HepG2 (cell line): ENCODE measurements at regions not wholly inside any gene's neighbourhood (a gene's known extent, or its start where the extent isn't known, plus 50 kb on each side); places are given as distances from the start of the nearest gene placed in this dataset.

Experiments used
- ATAC-seq: fragments of 200-7000 bp; cut with Tn5 transposase; 3 replicates; pipeline ENCODE4 v1.9.1; 2020; ENCODE audit warnings: mild to moderate bottlenecking, moderate library complexity
- BruUV-seq: library from RNA; stranded (reverse); fragments of 400-500 nt; replicated peaks from 2 replicates; lab custom pipeline; 2021; lab: Mats Ljungman, UMichigan
- CTCF ChIA-PET: fragments of 300-600 bp; formaldehyde crosslinking; extraction: SDS; loops from one replicate; lab custom pipeline; 2021; ENCODE audit warnings: low total read pairs, inconsistent platforms, low intra/inter-chr PET ratio; lab: Yijun Ruan, JAX
- POLR2A ChIA-PET: fragments of 350-600 bp; sonication (Branson Sonifier 250); formaldehyde crosslinking; loops from one replicate; lab custom pipeline; 2020; ENCODE audit warnings: antibody characterized with exemption, inconsistent platforms; lab: Yijun Ruan, JAX
- DNase-seq: peaks from one replicate; pipeline ENCODE4 v3.0.0-alpha.2; 2015; ENCODE audit warnings: low spot score
- FAIRE-seq: peaks from 3 replicates; lab custom pipeline; 2011; peaks lifted over from hg19 to GRCh38; lab: Jason Lieb, UNC
- H2AFZ ChIP-seq: one replicate; pipeline ENCODE4 v1.6.1; 2011; ENCODE audit warnings: low read length, inconsistent platforms
- H3K27ac ChIP-seq: fragments of 300-600 bp; 3 replicates; pipeline ENCODE4 v1.8.0; 2011; ENCODE audit warnings: mixed run types, mild to moderate bottlenecking, mixed read lengths, low read length, inconsistent platforms; ENCODE audit not compliant: insufficient read depth; ENCODE audit errors: extremely low read length
- H3K27me3 ChIP-seq, 2 experiments: fragments of 200-600 bp in 1 of 2; 2 replicates in 1 of 2; 3 replicates in 1 of 2; pipeline versions ENCODE4 v1.6.0 to v1.8.0; 2011; ENCODE audit warnings: low read length in 2 of 2, mild to moderate bottlenecking in 2 of 2, moderate library complexity in 2 of 2, inconsistent platforms in 1 of 2; ENCODE audit not compliant: insufficient read depth in 2 of 2, control insufficient read depth in 1 of 2
- H3K36me3 ChIP-seq, 2 experiments: fragments of 200-600 bp in 1 of 2; replicated peaks in 1 of 2; 2 replicates in 1 of 2; 3 replicates in 1 of 2; pipeline versions ENCODE4 v1.5.1 to v1.8.0; 2011; ENCODE audit warnings: low read length in 2 of 2, inconsistent platforms in 1 of 2; ENCODE audit not compliant: insufficient read depth in 2 of 2, control insufficient read depth in 1 of 2
- H3K4me1 ChIP-seq: 2 replicates; pipeline ENCODE4 v1.5.1; 2012; ENCODE audit warnings: low read length, inconsistent platforms; ENCODE audit not compliant: insufficient read depth
- H3K4me2 ChIP-seq: 2 replicates; pipeline ENCODE4 v1.6.0; 2011; ENCODE audit warnings: low read depth, low read length, inconsistent platforms
- H3K4me3 ChIP-seq, 3 experiments: fragments of 200-600 bp in 1 of 3; sonication (generic), shearing (Covaris generic) in 1 of 3; replicated peaks in 1 of 3; 2 replicates each; pipeline ENCODE4 v1.5.1; 2011 to 2016; ENCODE audit warnings: low read length in 3 of 3, inconsistent platforms in 2 of 3, low read depth in 2 of 3, mild to moderate bottlenecking in 2 of 3, control low read depth in 1 of 3, mixed read lengths in 1 of 3; ENCODE audit not compliant: insufficient read depth in 1 of 3
- H3K79me2 ChIP-seq: one replicate; pipeline ENCODE4 v1.6.1; 2011; ENCODE audit warnings: low read length, inconsistent platforms; ENCODE audit not compliant: insufficient read depth
- H3K9ac ChIP-seq: 2 replicates; pipeline ENCODE4 v1.6.0; 2011; ENCODE audit warnings: mild to moderate bottlenecking, low read depth, low read length, inconsistent platforms; ENCODE audit not compliant: insufficient read depth
- H3K9me3 ChIP-seq: 2 replicates; pipeline ENCODE4 v1.5.1; 2012; ENCODE audit warnings: mild to moderate bottlenecking, low read length
- H4K20me1 ChIP-seq: 2 replicates; pipeline ENCODE4 v1.6.0; 2011; ENCODE audit warnings: inconsistent platforms, mild to moderate bottlenecking, low read length, moderate library complexity; ENCODE audit not compliant: insufficient read depth
- GATA4 ChIP-seq: sonication (generic); IDR thresholded peaks from 2 replicates; pipeline ENCODE4 v1.6.1; 2016; ENCODE audit warnings: antibody characterized with exemption, low read depth, borderline replicate concordance
- KDM1A ChIP-seq: IDR thresholded peaks from 2 replicates; pipeline ENCODE4 v1.6.1; 2016; ENCODE audit warnings: missing compliant biosample characterization
- NCOA1 ChIP-seq: sonication (generic); formaldehyde crosslinking; IDR thresholded peaks from 2 replicates; pipeline ENCODE4 v1.9.0; 2021; ENCODE audit warnings: missing genetic modification reagents
- NFE2L2 ChIP-seq: fragments of 150-350 bp; IDR thresholded peaks from 2 replicates; pipeline ENCODE4 v1.6.1; 2014; ENCODE audit warnings: low read length
- NRL ChIP-seq: sonication (generic); formaldehyde crosslinking; IDR thresholded peaks from 2 replicates; pipeline ENCODE4 v1.5.0; 2020; ENCODE audit warnings: missing genetic modification reagents, mild to moderate bottlenecking, moderate library complexity, borderline replicate concordance
- SIN3B ChIP-seq: fragments of 150-350 bp; IDR thresholded peaks from 2 replicates; pipeline ENCODE4 v1.6.1; 2014; ENCODE audit warnings: low read length
- SMYD3 ChIP-seq: sonication (generic); formaldehyde crosslinking; IDR thresholded peaks from 2 replicates; pipeline ENCODE4 v1.8.1; 2023; ENCODE audit warnings: mild to moderate bottlenecking, missing genetic modification reagents
- SP1 ChIP-seq, 2 experiments: fragments of 450-650 bp in 1 of 2; sonication (generic) in 1 of 2; formaldehyde crosslinking in 1 of 2; IDR thresholded peaks; 2 replicates each; pipeline versions ENCODE4 v1.4.0 to v1.6.1; 2016 to 2020; ENCODE audit warnings: missing genetic modification reagents in 1 of 2
- SP4 ChIP-seq: sonication (generic); formaldehyde crosslinking; IDR thresholded peaks from 2 replicates; pipeline ENCODE4 v1.8.1; 2023; ENCODE audit warnings: mild to moderate bottlenecking, missing genetic modification reagents
- SRSF1 ChIP-seq: fragments of 200-400 bp; formaldehyde crosslinking; optimal IDR thresholded peaks from 2 replicates; pipeline ENCODE3; 2017; ENCODE audit warnings: mild to moderate bottlenecking, low read depth, low read length, moderate library complexity
- ZFAT ChIP-seq: sonication (generic); formaldehyde crosslinking; conservative IDR thresholded peaks from 2 replicates; pipeline ENCODE4 v1.8.1; 2023; ENCODE audit warnings: missing genetic modification reagents, inconsistent platforms
- ZNF343 ChIP-seq: sonication (generic); formaldehyde crosslinking; IDR thresholded peaks from 2 replicates; pipeline ENCODE4 v1.4.0; 2020; ENCODE audit warnings: mild to moderate bottlenecking, missing genetic modification reagents
- ZNF850 ChIP-seq: sonication (generic); formaldehyde crosslinking; conservative IDR thresholded peaks from 2 replicates; pipeline ENCODE4 v1.9.0; 2021; ENCODE audit warnings: mild to moderate bottlenecking, missing genetic modification reagents
- ZSCAN29 ChIP-seq: sonication (generic); formaldehyde crosslinking; conservative IDR thresholded peaks from 2 replicates; pipeline ENCODE4 v1.4.0; 2020; ENCODE audit warnings: mild to moderate bottlenecking, missing genetic modification reagents
- WGBS: methylation state at CpG from one replicate; pipeline ENCODE4 v1.1.6; 2017; ENCODE audit warnings: low lambda C conversion rate; 5-methylcytosine and 5-hydroxymethylcytosine counted together
- in situ Hi-C: cut with HindIII; loops from 2 replicates; pipeline ENCODE4 v1.10.0; 2017; ENCODE audit warnings: low pct_unique_long_range_greater_than_20kb; ENCODE audit not compliant: extremely low pct_ligation_motif_present
- intact Hi-C: fragments of 100-400 bp; cut with micrococcal nuclease; formaldehyde crosslinking; loops from one replicate; pipeline ENCODE4 v1.10.0; 2022; ENCODE audit not compliant: unreplicated experiment
- TF ChIP-seq, protein P1 (sequence below), 2 experiments: sonication (generic) in 1 of 2; formaldehyde crosslinking in 1 of 2; IDR thresholded peaks; 2 replicates each; pipeline versions ENCODE4 v1.6.1 to v1.9.0; 2014 to 2022; ENCODE audit warnings: antibody characterized with exemption in 1 of 2, borderline replicate concordance in 1 of 2, inconsistent platforms in 1 of 2, low read depth in 1 of 2, missing genetic modification reagents in 1 of 2
- TF ChIP-seq, protein P2 (sequence below): sonication (generic); formaldehyde crosslinking; IDR thresholded peaks from 2 replicates; pipeline ENCODE4 v1.5.0; 2020; ENCODE audit warnings: missing genetic modification reagents, mild to moderate bottlenecking, borderline replicate concordance

DNA sequence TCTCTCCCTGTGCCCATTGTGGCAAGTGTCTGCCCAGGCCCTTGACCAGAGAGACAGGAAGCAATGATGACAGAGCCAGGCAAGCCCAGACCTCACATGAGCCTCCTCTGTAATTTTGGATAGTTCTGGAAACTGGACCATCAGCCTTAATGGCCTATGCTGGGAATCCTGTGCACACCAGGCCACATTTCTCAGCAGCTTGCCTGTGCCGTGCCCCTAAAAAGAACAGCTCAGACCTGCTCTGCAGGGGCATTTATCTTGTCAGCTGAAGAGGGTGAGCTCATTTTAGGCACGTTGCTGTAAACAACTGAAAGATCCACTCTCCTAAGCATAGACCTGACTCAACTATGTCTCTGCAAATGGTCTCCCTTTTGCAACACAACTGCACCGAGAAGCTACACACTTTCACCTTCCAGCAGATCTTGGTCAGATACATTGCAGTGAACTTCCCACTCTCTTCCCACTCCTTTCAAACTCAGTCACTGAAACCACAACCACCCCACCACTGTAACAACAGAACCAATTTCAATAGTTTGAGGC lies 53.5 kb upstream of the BACH1 start:
- Histone ChIP-seq H3K4me2 (no peak overlapping the region), H4K20me1 (no peaks in the 10 kb centered on the region), H3K9ac (no peak overlapping the region), H2AFZ (no peak overlapping the region), H3K9me3 (no peaks in the 10 kb centered on the region), H3K27me3 (no peaks in the 10 kb centered on the region), H3K79me2 (no peaks in the 10 kb centered on the region), H3K36me3 (no peaks in the 10 kb centered on the region), H3K4me1 (no peaks in the 10 kb centered on the region), H3K4me3 (no peak overlapping the region), H3K27ac (no peak overlapping the region)
- ChIA-PET CTCF (no interaction called here), POLR2A (no interaction called here)
- TF ChIP-seq KDM1A (CRISPR knock-in tag) (no peak), SP4 (no peak), NRL (CRISPR knock-in tag) (no peak), SMYD3 (CRISPR knock-in tag) (no peak), NFE2L2 (no peak), SRSF1 (no peak), SIN3B (no peak), ZNF343 (CRISPR knock-in tag) (no peak), ZNF850 (no peak), ZFAT (CRISPR knock-in tag) (no peak), ZSCAN29 (no peak), NCOA1 (CRISPR knock-in tag) (no peak), SP1 (IDR thresholded peaks at IDR 0.05) (no peak), SP1 (CRISPR knock-in tag; IDR thresholded peaks at IDR 0.05) (no peak), GATA4 (no peak)
- TF ChIP-seq, protein P1, sequence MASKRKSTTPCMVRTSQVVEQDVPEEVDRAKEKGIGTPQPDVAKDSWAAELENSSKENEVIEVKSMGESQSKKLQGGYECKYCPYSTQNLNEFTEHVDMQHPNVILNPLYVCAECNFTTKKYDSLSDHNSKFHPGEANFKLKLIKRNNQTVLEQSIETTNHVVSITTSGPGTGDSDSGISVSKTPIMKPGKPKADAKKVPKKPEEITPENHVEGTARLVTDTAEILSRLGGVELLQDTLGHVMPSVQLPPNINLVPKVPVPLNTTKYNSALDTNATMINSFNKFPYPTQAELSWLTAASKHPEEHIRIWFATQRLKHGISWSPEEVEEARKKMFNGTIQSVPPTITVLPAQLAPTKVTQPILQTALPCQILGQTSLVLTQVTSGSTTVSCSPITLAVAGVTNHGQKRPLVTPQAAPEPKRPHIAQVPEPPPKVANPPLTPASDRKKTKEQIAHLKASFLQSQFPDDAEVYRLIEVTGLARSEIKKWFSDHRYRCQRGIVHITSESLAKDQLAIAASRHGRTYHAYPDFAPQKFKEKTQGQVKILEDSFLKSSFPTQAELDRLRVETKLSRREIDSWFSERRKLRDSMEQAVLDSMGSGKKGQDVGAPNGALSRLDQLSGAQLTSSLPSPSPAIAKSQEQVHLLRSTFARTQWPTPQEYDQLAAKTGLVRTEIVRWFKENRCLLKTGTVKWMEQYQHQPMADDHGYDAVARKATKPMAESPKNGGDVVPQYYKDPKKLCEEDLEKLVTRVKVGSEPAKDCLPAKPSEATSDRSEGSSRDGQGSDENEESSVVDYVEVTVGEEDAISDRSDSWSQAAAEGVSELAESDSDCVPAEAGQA (IDR thresholded peaks at IDR 0.05; ENCODE audit: low read depth): no peak
- TF ChIP-seq, protein P1 (CRISPR knock-in tag; IDR thresholded peaks at IDR 0.05; ENCODE audit: borderline replicate concordance): no peak
- TF ChIP-seq, protein P2, sequence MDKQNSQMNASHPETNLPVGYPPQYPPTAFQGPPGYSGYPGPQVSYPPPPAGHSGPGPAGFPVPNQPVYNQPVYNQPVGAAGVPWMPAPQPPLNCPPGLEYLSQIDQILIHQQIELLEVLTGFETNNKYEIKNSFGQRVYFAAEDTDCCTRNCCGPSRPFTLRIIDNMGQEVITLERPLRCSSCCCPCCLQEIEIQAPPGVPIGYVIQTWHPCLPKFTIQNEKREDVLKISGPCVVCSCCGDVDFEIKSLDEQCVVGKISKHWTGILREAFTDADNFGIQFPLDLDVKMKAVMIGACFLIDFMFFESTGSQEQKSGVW (CRISPR knock-in tag): no peak
- DNase-seq (no peak), FAIRE-seq (no peak), ATAC-seq (no peak)
- in situ Hi-C loops (no loop called here), intact Hi-C loops (no loop called here)
- 7% methylated on average over 1 of the region's 3 CpGs for WGBS
- no TSS peak for BruUV-seq
